Tibial nerve (tissue), 4 donors: ENCODE measurements at regions not wholly inside any gene's neighbourhood (a gene's known extent, or its start where the extent isn't known, plus 50 kb on each side); places are given as distances from the start of the nearest gene placed in this dataset.

Source experiments
- CTCF ChIP-seq, 5 experiments: fragments of 200-600 bp in 3 of 5; fragments of 450-650 bp in 2 of 5; sonication (generic) in 3 of 5; IDR thresholded peaks; one replicate each; pipeline ENCODE4 v1.5.1; 2016 to 2019; ENCODE audit warnings: antibody characterized with exemption in 5 of 5, mild to moderate bottlenecking in 3 of 5, moderate library complexity in 2 of 5
- EP300 ChIP-seq, 2 donors: sonication (generic); formaldehyde crosslinking; IDR thresholded peaks; one replicate each; pipeline ENCODE4 v1.6.1; 2017; ENCODE audit warnings: antibody characterized with exemption in 2 of 2, mild to moderate bottlenecking in 1 of 2
- POLR2A ChIP-seq, 2 donors: fragments of 450-650 bp; IDR thresholded peaks; one replicate each; pipeline ENCODE4 v1.6.1; 2017; ENCODE audit warnings: antibody characterized with exemption in 2 of 2, mild to moderate bottlenecking in 2 of 2, moderate library complexity in 2 of 2

- TF ChIP-seq CTCF (IDR thresholded peaks at IDR 0.05) (no peak), POLR2A (IDR thresholded peaks at IDR 0.05) (no peak), EP300 (IDR thresholded peaks at IDR 0.05) (no peak)
Measured at GRCh38 chr13:82221621-82222020, 1660.7 kb downstream of the SLITRK1 start.
